BE2C (cell line): ENCODE measurements at regions not wholly inside any gene's neighbourhood (a gene's known extent, or its start where the extent isn't known, plus 50 kb on each side); places are given as distances from the start of the nearest gene placed in this dataset.

Experiments
- DNase-seq: peaks from one replicate; pipeline ENCODE4 v3.0.0-alpha.2; 2020
- H3K27me3 ChIP-seq: fragments of 250-450 bp; sonication (Bioruptor Pico); 2 replicates; pipeline ENCODE4 v1.5.1; 2020; ENCODE audit warnings: mild to moderate bottlenecking
- H3K36me3 ChIP-seq: fragments of 250-450 bp; sonication (Bioruptor Pico); 2 replicates; pipeline ENCODE4 v1.5.1; 2020; ENCODE audit warnings: mild to moderate bottlenecking
- H3K4me1 ChIP-seq: fragments of 250-450 bp; sonication (Bioruptor Pico); 2 replicates; pipeline ENCODE4 v1.5.1; 2020
- H3K4me3 ChIP-seq: 2 replicates; pipeline ENCODE4 v1.5.1; 2011; ENCODE audit warnings: low read depth, low read length
- H3K9me3 ChIP-seq: fragments of 250-450 bp; sonication (Bioruptor Pico); 2 replicates; pipeline ENCODE4 v1.5.1; 2020
- TF ChIP-seq, protein P1 (sequence below): IDR thresholded peaks from 2 replicates; pipeline ENCODE4 v1.5.1; 2012; ENCODE audit warnings: mild to moderate bottlenecking, low read depth, low read length

- TF ChIP-seq, protein P1, sequence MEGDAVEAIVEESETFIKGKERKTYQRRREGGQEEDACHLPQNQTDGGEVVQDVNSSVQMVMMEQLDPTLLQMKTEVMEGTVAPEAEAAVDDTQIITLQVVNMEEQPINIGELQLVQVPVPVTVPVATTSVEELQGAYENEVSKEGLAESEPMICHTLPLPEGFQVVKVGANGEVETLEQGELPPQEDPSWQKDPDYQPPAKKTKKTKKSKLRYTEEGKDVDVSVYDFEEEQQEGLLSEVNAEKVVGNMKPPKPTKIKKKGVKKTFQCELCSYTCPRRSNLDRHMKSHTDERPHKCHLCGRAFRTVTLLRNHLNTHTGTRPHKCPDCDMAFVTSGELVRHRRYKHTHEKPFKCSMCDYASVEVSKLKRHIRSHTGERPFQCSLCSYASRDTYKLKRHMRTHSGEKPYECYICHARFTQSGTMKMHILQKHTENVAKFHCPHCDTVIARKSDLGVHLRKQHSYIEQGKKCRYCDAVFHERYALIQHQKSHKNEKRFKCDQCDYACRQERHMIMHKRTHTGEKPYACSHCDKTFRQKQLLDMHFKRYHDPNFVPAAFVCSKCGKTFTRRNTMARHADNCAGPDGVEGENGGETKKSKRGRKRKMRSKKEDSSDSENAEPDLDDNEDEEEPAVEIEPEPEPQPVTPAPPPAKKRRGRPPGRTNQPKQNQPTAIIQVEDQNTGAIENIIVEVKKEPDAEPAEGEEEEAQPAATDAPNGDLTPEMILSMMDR: no peak
- H3K9me3 ChIP-seq: no peaks in the 10 kb centered on the region; the same call in 1 of the 2 replicates
- no peaks in the 10 kb centered on the region for H3K36me3 ChIP-seq
- DNase-seq: no peak
- H3K4me3 ChIP-seq: no peak overlapping the region
- H3K27me3 ChIP-seq: no peaks in the 10 kb centered on the region
- H3K4me1 ChIP-seq: no peaks in the 10 kb centered on the region
These were observed 774.1 kb downstream of the BRD1 start for GRCh38 chr22:49053578-49053977.

- Histone ChIP-seq H3K4me1 (no peaks in the 10 kb centered on the region), H3K36me3 (no peaks in the 10 kb centered on the region), H3K4me3 (no peak overlapping the region), H3K9me3 (no peaks in the 10 kb centered on the region; the same call in 1 of the 2 replicates), H3K27me3 (no peaks in the 10 kb centered on the region)
- no peak for DNase-seq
- TF ChIP-seq, protein P1: no peak
These were observed 775.1 kb downstream of the BRD1 start for GRCh38 chr22:49052560-49052959.

DNA sequence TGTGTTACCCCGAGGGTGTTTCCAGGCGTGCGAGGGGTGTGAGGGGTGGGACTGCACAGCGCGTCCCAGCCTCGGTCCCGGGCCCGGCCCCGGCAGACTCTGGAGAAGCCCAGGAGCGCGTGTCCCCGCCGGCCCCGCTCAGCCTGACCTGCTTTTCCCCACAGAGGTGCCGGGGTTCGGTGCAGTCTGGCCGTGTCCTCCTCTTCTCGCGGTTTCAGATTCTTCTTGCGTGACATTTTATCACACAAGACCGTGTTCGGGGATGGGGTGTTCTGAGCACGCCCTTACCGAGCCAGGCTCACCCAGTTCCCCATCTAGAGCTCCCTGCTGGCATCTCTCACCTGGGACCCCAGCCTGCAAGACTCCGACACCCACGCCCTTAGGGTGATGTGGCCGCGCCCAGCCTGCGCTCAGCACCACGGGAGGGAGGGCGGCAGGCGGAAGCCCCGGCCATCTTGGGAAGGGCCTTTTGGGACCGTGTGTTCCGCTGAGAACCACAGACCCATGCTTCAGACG, 775.6 kb downstream of the BRD1 start:
- no peaks in the 10 kb centered on the region; the same call in 1 of the 2 replicates for H3K9me3 ChIP-seq
- DNase-seq: no peak
- H3K36me3 ChIP-seq: no peaks in the 10 kb centered on the region
- no peak overlapping the region for H3K4me3 ChIP-seq
- H3K4me1 ChIP-seq: no peaks in the 10 kb centered on the region
- TF ChIP-seq, protein P1: no peak
- H3K27me3 ChIP-seq: no peaks in the 10 kb centered on the region

GRCh38 chr22:49051491-49052022, 776.1 kb downstream of the BRD1 start:
- Histone ChIP-seq H3K36me3 (no peaks in the 10 kb centered on the region), H3K4me1 (no peaks in the 10 kb centered on the region), H3K9me3 (no peaks in the 10 kb centered on the region; the same call in 1 of the 2 replicates), H3K4me3 (no peak overlapping the region), H3K27me3 (no peaks in the 10 kb centered on the region)
- DNase-seq: no peak
- TF ChIP-seq, protein P1: no peak

DNA sequence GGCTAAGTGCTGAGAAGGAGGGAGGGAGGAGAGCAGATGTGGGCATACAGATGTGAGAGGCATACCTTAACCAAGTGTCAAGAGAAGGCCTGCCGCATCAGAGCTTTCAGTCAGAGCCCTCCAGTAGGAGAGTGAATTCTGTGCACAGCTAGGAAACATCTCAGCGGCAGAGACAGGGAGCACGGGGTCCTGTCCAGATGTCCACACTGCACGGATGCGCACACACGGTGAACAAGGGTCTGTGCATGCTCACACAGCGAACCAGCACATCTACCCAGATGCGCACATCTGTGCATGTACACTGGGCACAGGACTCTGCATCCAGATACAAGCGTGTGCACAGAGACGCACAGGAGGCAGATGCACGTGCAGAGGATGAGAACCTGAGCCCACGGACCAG, 778.0 kb downstream of the BRD1 start:
- Histone ChIP-seq H3K4me3 (no peak overlapping the region), H3K27me3 (no peaks in the 10 kb centered on the region), H3K36me3 (no peaks in the 10 kb centered on the region), H3K9me3 (no peaks in the 10 kb centered on the region; the same call in none of the 2 replicates), H3K4me1 (no peaks in the 10 kb centered on the region)
- TF ChIP-seq, protein P1: no peak
- DNase-seq: no peak

DNA sequence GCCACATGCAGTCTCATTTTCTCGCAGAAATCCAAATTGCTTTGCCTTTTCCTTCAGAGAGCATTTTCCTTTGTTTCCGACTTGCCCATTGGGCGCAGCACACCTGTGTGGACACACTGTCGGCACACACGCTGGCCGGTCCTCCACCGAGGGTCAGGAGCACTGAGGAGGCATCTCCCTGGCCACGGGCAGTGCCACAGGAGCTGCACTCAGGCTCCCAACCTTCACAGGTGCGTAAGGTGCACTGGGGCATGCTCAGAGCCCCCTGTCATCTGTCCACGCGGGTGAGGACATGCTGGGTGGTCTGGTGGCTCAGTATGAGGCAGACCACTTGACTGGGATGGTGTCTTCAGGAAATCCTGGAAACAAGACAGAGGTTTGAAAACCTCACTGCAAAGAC, 779.1 kb downstream of the BRD1 start:
- TF ChIP-seq, protein P1: no peak

More for the DNA sequence above, 779.1 kb downstream of the BRD1 start:
- Histone ChIP-seq H3K4me1 (no peaks in the 10 kb centered on the region), H3K36me3 (no peaks in the 10 kb centered on the region), H3K27me3 (no peaks in the 10 kb centered on the region), H3K4me3 (no peak overlapping the region), H3K9me3 (no peaks in the 10 kb centered on the region; the same call in 1 of the 2 replicates)
- DNase-seq: no peak
